NCI-H1092 treated with DMSO at 0.1 percent for 48 hours (cell line): ENCODE measurements at regions not wholly inside any gene's neighbourhood (a gene's known extent, or its start where the extent isn't known, plus 50 kb on each side); places are given as distances from the start of the nearest gene placed in this dataset.
A peak's percentile ranks its signal among the peaks of the same experiment; 100 is the strongest.
"Not testable (repeated sequence)": the region's sequence is repeated elsewhere in the genome, so short reads cannot be mapped to it uniquely, and the experiment has no call there.

Experiments used
- DNase-seq: peaks from one replicate; lab custom pipeline; 2025; lab: John Stamatoyannopoulos, UW

GRCh38 chr12:95358111-95359083 lies 115.6 kb upstream of the METAP2 start:
- DNase-seq, result no peak

GRCh38 chr12:95365912-95366311 lies 108.0 kb upstream of the METAP2 start:
- DNase-seq, result no peak

- DNase-seq, result no peak
These were observed 105.0 kb upstream of the METAP2 start for GRCh38 chr12:95368931-95369330.

GRCh38 chr12:95371571-95371970 lies 102.4 kb upstream of the METAP2 start:
- DNase-seq, result no peak

- not testable (repeated sequence) for DNase-seq
These were observed 94.5 kb upstream of the METAP2 start for GRCh38 chr12:95379481-95379880.

- DNase-seq, result not testable (repeated sequence)
These were observed 93.6 kb upstream of the METAP2 start for GRCh38 chr12:95380334-95380733.

GRCh38 chr12:95380997-95381786 lies 92.8 kb upstream of the METAP2 start:
- no peak for DNase-seq

GRCh38 chr12:95383920-95384319 lies 90.0 kb upstream of the METAP2 start:
- not testable (repeated sequence) for DNase-seq

- no peak for DNase-seq
These were observed 89.2 kb upstream of the METAP2 start for GRCh38 chr12:95384785-95385184.

GRCh38 chr12:95385246-95386035 lies 88.5 kb upstream of the METAP2 start:
- no peak for DNase-seq

- no peak for DNase-seq
These were observed 87.9 kb upstream of the METAP2 start for GRCh38 chr12:95386051-95386450.

GRCh38 chr12:95388260-95388659 lies 85.7 kb upstream of the METAP2 start:
- DNase-seq, result not testable (repeated sequence)

GRCh38 chr12:95390192-95390591 lies 83.8 kb upstream of the METAP2 start:
- no peak for DNase-seq

GRCh38 chr12:95390932-95391331 lies 83.0 kb upstream of the METAP2 start:
- DNase-seq, result no peak

GRCh38 chr12:95393191-95393790 lies 80.7 kb upstream of the METAP2 start:
- no peak for DNase-seq

GRCh38 chr12:95395696-95396095 lies 78.3 kb upstream of the METAP2 start:
- no peak for DNase-seq

GRCh38 chr12:95396849-95397468 lies 77.0 kb upstream of the METAP2 start:
- no peak for DNase-seq

GRCh38 chr12:95397571-95397970 lies 76.4 kb upstream of the METAP2 start:
- no peak for DNase-seq

- no peak for DNase-seq
These were observed 71.9 kb upstream of the METAP2 start for GRCh38 chr12:95402096-95402495.

GRCh38 chr12:95408201-95408600 lies 65.8 kb upstream of the METAP2 start:
- DNase-seq, result no peak

- peak; percentile 19 for DNase-seq
These were observed 62.9 kb upstream of the METAP2 start for GRCh38 chr12:95411057-95411456.
